HepG2 (cell line): ENCODE measurements at regions not wholly inside any gene's neighbourhood (a gene's known extent, or its start where the extent isn't known, plus 50 kb on each side); places are given as distances from the start of the nearest gene placed in this dataset.
A peak's percentile ranks its signal among the peaks of the same experiment; 100 is the strongest.
"Not testable (repeated sequence)": the region's sequence is repeated elsewhere in the genome, so short reads cannot be mapped to it uniquely, and the experiment has no call there.

Source experiments
- ATAC-seq: fragments of 200-7000 bp; cut with Tn5 transposase; 3 replicates; pipeline ENCODE4 v1.9.1; 2020; ENCODE audit warnings: mild to moderate bottlenecking, moderate library complexity
- BruUV-seq: library from RNA; stranded (reverse); fragments of 400-500 nt; replicated peaks from 2 replicates; lab custom pipeline; 2021; lab: Mats Ljungman, UMichigan
- CTCF ChIA-PET: fragments of 300-600 bp; formaldehyde crosslinking; extraction: SDS; loops from one replicate; lab custom pipeline; 2021; ENCODE audit warnings: low total read pairs, inconsistent platforms, low intra/inter-chr PET ratio; lab: Yijun Ruan, JAX
- POLR2A ChIA-PET: fragments of 350-600 bp; sonication (Branson Sonifier 250); formaldehyde crosslinking; loops from one replicate; lab custom pipeline; 2020; ENCODE audit warnings: antibody characterized with exemption, inconsistent platforms; lab: Yijun Ruan, JAX
- DNase-seq: peaks from one replicate; pipeline ENCODE4 v3.0.0-alpha.2; 2015; ENCODE audit warnings: low spot score
- FAIRE-seq: peaks from 3 replicates; lab custom pipeline; 2011; peaks lifted over from hg19 to GRCh38; lab: Jason Lieb, UNC
- H2AFZ ChIP-seq: one replicate; pipeline ENCODE4 v1.6.1; 2011; ENCODE audit warnings: low read length, inconsistent platforms
- H3K27ac ChIP-seq: fragments of 300-600 bp; 3 replicates; pipeline ENCODE4 v1.8.0; 2011; ENCODE audit warnings: mixed run types, mild to moderate bottlenecking, mixed read lengths, low read length, inconsistent platforms; ENCODE audit not compliant: insufficient read depth; ENCODE audit errors: extremely low read length
- H3K27me3 ChIP-seq, 2 experiments: fragments of 200-600 bp in 1 of 2; 2 replicates in 1 of 2; 3 replicates in 1 of 2; pipeline versions ENCODE4 v1.6.0 to v1.8.0; 2011; ENCODE audit warnings: low read length in 2 of 2, mild to moderate bottlenecking in 2 of 2, moderate library complexity in 2 of 2, inconsistent platforms in 1 of 2; ENCODE audit not compliant: insufficient read depth in 2 of 2, control insufficient read depth in 1 of 2
- H3K36me3 ChIP-seq, 2 experiments: fragments of 200-600 bp in 1 of 2; replicated peaks in 1 of 2; 2 replicates in 1 of 2; 3 replicates in 1 of 2; pipeline versions ENCODE4 v1.5.1 to v1.8.0; 2011; ENCODE audit warnings: low read length in 2 of 2, inconsistent platforms in 1 of 2; ENCODE audit not compliant: insufficient read depth in 2 of 2, control insufficient read depth in 1 of 2
- H3K4me1 ChIP-seq: 2 replicates; pipeline ENCODE4 v1.5.1; 2012; ENCODE audit warnings: low read length, inconsistent platforms; ENCODE audit not compliant: insufficient read depth
- H3K4me2 ChIP-seq: 2 replicates; pipeline ENCODE4 v1.6.0; 2011; ENCODE audit warnings: low read depth, low read length, inconsistent platforms
- H3K4me3 ChIP-seq, 3 experiments: fragments of 200-600 bp in 1 of 3; sonication (generic), shearing (Covaris generic) in 1 of 3; replicated peaks in 1 of 3; 2 replicates each; pipeline ENCODE4 v1.5.1; 2011 to 2016; ENCODE audit warnings: low read length in 3 of 3, inconsistent platforms in 2 of 3, low read depth in 2 of 3, mild to moderate bottlenecking in 2 of 3, control low read depth in 1 of 3, mixed read lengths in 1 of 3; ENCODE audit not compliant: insufficient read depth in 1 of 3
- H3K79me2 ChIP-seq: one replicate; pipeline ENCODE4 v1.6.1; 2011; ENCODE audit warnings: low read length, inconsistent platforms; ENCODE audit not compliant: insufficient read depth
- H3K9ac ChIP-seq: 2 replicates; pipeline ENCODE4 v1.6.0; 2011; ENCODE audit warnings: mild to moderate bottlenecking, low read depth, low read length, inconsistent platforms; ENCODE audit not compliant: insufficient read depth
- H3K9me3 ChIP-seq: 2 replicates; pipeline ENCODE4 v1.5.1; 2012; ENCODE audit warnings: mild to moderate bottlenecking, low read length
- H4K20me1 ChIP-seq: 2 replicates; pipeline ENCODE4 v1.6.0; 2011; ENCODE audit warnings: inconsistent platforms, mild to moderate bottlenecking, low read length, moderate library complexity; ENCODE audit not compliant: insufficient read depth
- HNRNPLL ChIP-seq: fragments of 200-400 bp; formaldehyde crosslinking; IDR thresholded peaks from 2 replicates; pipeline ENCODE4 v1.6.1; 2017; ENCODE audit warnings: mild to moderate bottlenecking, low read depth, low read length; ENCODE audit not compliant: poor library complexity, severe bottlenecking
- WGBS: methylation state at CpG from one replicate; pipeline ENCODE4 v1.1.6; 2017; ENCODE audit warnings: low lambda C conversion rate; 5-methylcytosine and 5-hydroxymethylcytosine counted together
- in situ Hi-C: cut with HindIII; loops from 2 replicates; pipeline ENCODE4 v1.10.0; 2017; ENCODE audit warnings: low pct_unique_long_range_greater_than_20kb; ENCODE audit not compliant: extremely low pct_ligation_motif_present
- intact Hi-C: fragments of 100-400 bp; cut with micrococcal nuclease; formaldehyde crosslinking; loops from one replicate; pipeline ENCODE4 v1.10.0; 2022; ENCODE audit not compliant: unreplicated experiment

DNA sequence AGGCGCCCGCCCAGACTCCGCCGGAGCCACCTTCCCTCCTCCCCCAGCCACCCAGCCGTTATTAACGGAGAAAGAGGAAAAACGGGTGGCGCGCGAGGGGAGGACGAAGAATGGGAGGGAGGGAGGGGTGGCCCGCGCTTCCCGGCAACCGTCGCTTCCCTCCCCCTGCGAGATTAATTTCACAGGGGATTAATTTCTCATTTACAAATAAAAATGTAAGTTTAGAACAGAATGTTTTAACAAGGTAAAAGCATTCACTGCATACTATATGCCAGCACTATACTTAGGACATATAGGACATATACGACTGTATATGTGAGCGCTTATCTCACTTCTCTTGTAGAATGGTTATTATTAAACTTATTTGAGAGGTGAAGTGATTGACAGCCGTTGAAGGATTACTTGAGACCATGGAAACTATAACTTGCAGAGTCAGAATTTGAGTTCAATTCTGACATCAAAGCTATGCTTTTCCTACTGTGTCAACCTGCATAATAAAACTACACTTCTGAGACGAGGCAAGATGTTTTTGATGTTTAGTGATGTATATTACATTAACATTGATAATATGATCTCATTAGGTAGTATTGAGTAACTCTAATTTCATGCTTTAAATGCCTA is 120.5 kb upstream of the WIPF3 start:
- peak; percentile 10; the same call in 2 of the 3 replicates for ATAC-seq
- peak; percentile 44 for TF ChIP-seq HNRNPLL
- 1% methylated on average over 20 of the region's 21 CpGs for WGBS
- H3K36me3 ChIP-seq, H4K20me1 ChIP-seq, DNase-seq, H3K9me3 ChIP-seq, H2AFZ ChIP-seq, H3K27me3 ChIP-seq, H3K4me1 ChIP-seq, in situ Hi-C loops, BruUV-seq, POLR2A ChIA-PET, H3K79me2 ChIP-seq, CTCF ChIA-PET, FAIRE-seq: not testable (repeated sequence)
- peak overlapping the region; percentile 84 for H3K27ac ChIP-seq
- peak overlapping the region; percentile 74 to 81 (median 77) for H3K4me3 ChIP-seq
- H3K9ac ChIP-seq = peak overlapping the region; percentile 78
- peak overlapping the region; percentile 74 for H3K4me2 ChIP-seq
- intact Hi-C loops = loop anchor here (5.0 kb wide), 1 partner anchor 203 kb away; no protein-coding TSS in a partner anchor

DNA sequence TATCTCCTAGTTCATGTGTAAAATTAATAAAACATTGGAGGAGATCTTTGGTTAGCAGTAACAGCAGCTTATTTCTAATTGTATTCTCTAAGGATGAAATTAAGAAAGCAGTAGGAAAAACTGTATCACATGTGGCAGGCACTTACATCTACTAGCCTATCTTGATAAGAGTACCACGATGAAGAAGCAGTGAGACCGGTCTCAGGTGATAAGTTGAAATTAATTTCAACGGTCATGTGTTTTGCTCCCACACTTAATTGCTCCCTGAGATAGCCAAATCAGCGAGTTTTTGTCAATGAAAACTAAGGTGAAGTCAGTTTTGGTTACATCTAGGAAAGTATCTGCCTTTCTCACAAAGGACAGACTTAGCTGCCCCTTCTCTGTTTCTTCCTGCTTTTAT is 115.8 kb upstream of the WIPF3 start:
- H3K27me3 ChIP-seq, CTCF ChIA-PET, BruUV-seq, H3K79me2 ChIP-seq, H3K36me3 ChIP-seq, in situ Hi-C loops, H3K4me1 ChIP-seq, H3K27ac ChIP-seq, DNase-seq, H4K20me1 ChIP-seq, H3K9me3 ChIP-seq, intact Hi-C loops, H3K9ac ChIP-seq, H3K4me3 ChIP-seq, FAIRE-seq, H2AFZ ChIP-seq, H3K4me2 ChIP-seq, ATAC-seq, POLR2A ChIA-PET: not testable (repeated sequence)
- WGBS = 34% methylated on average over 4 of the region's 4 CpGs

- H4K20me1 ChIP-seq, H3K27ac ChIP-seq, H3K4me2 ChIP-seq, H3K4me1 ChIP-seq, FAIRE-seq, POLR2A ChIA-PET, H2AFZ ChIP-seq, H3K36me3 ChIP-seq, H3K4me3 ChIP-seq, H3K9me3 ChIP-seq, CTCF ChIA-PET, H3K79me2 ChIP-seq, H3K27me3 ChIP-seq, H3K9ac ChIP-seq, DNase-seq, ATAC-seq, BruUV-seq, in situ Hi-C loops, intact Hi-C loops: not testable (repeated sequence)
- WGBS = 24% methylated on average over 5 of the region's 5 CpGs
Observed at GRCh38 chr7:29696402-29696801, 109.9 kb upstream of the WIPF3 start.

- DNase-seq = not testable (repeated sequence)
Observed at GRCh38 chr7:29699723-29700122, 106.6 kb upstream of the WIPF3 start.

More at GRCh38 chr7:29699723-29700122, 106.6 kb upstream of the WIPF3 start:
- intact Hi-C loops, H3K36me3 ChIP-seq, H3K9ac ChIP-seq, in situ Hi-C loops, H3K27ac ChIP-seq, H3K4me3 ChIP-seq, BruUV-seq, CTCF ChIA-PET, H3K27me3 ChIP-seq, H3K4me2 ChIP-seq, H3K79me2 ChIP-seq, POLR2A ChIA-PET, H4K20me1 ChIP-seq, H3K9me3 ChIP-seq, ATAC-seq, H3K4me1 ChIP-seq, FAIRE-seq, H2AFZ ChIP-seq: not testable (repeated sequence)
- WGBS = 48% methylated on average over 2 of the region's 2 CpGs
